ENCODE measurements at regions not wholly inside any gene's neighbourhood (a gene's known extent, or its start where the extent isn't known, plus 50 kb on each side); places are given as distances from the start of the nearest gene placed in this dataset.

DNA sequence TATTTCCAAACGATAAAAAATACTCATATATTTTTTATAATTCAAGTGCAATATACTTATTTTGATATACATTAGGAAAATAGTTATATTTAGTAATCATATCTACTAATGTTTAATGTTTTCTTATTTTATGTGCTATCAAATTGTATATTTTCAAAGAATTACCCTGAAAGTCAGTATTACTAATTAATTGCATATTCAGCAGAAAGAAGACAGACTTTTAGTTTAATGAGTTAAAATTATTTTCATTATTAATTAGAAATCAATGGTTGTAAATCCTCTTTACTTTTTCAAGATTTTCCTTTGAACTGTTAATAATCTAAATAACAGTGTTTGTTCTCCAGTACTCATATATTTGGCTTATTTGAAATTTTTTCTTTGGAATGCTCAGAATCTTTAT, 181.3 kb upstream of the NDST4 start:
- DNase-seq, result no peak
- no peaks in the 10 kb centered on the region for H3K79me1 ChIP-seq (ENCODE audit: insufficient read depth, low read depth, low read length, poor library complexity, severe bottlenecking)
- TF ChIP-seq, protein P1, sequence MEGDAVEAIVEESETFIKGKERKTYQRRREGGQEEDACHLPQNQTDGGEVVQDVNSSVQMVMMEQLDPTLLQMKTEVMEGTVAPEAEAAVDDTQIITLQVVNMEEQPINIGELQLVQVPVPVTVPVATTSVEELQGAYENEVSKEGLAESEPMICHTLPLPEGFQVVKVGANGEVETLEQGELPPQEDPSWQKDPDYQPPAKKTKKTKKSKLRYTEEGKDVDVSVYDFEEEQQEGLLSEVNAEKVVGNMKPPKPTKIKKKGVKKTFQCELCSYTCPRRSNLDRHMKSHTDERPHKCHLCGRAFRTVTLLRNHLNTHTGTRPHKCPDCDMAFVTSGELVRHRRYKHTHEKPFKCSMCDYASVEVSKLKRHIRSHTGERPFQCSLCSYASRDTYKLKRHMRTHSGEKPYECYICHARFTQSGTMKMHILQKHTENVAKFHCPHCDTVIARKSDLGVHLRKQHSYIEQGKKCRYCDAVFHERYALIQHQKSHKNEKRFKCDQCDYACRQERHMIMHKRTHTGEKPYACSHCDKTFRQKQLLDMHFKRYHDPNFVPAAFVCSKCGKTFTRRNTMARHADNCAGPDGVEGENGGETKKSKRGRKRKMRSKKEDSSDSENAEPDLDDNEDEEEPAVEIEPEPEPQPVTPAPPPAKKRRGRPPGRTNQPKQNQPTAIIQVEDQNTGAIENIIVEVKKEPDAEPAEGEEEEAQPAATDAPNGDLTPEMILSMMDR (conservative IDR thresholded peaks at IDR 0.05), result no peak
- no peak overlapping the region for H2AK5ac ChIP-seq (ENCODE audit: insufficient read length, low read length)
- no peak overlapping the region for H3T11ph ChIP-seq (ENCODE audit: low read length)
- no peaks in the 10 kb centered on the region for H3K79me2 ChIP-seq (ENCODE audit: insufficient read depth, low read length)
- H3K4me2 ChIP-seq (ENCODE audit: insufficient read depth, insufficient read length, low read length), result no peak overlapping the region
- H3K27ac Mint-ChIP-seq, result no peak overlapping the region
- no peak overlapping the region for H2BK5ac ChIP-seq (ENCODE audit: insufficient read length, low read length)
- H3K27me3 Mint-ChIP-seq (ENCODE audit: low read depth), result no peaks in the 10 kb centered on the region
- no peaks in the 10 kb centered on the region for H3K23me2 ChIP-seq (ENCODE audit: insufficient read length, low read depth, low read length, poor library complexity, severe bottlenecking)
- H4K8ac ChIP-seq (replicated peaks; ENCODE audit: insufficient read length, low read depth, low read length), result no peak overlapping the region
- WGBS (ENCODE audit: extremely low coverage, insufficient read length, low lambda C conversion rate), result no CpG with 5 or more reads among the region's 1 CpG
- no peak overlapping the region for H3K56ac ChIP-seq (ENCODE audit: insufficient read length, low read depth, low read length)
- no peaks in the 10 kb centered on the region for H3K4me1 ChIP-seq (ENCODE audit: insufficient read depth, low read length)
- no peak overlapping the region for H3K14ac ChIP-seq (ENCODE audit: insufficient read depth, low read length)
- H3K27me3 ChIP-seq (ENCODE audit: insufficient read depth, low read length), result no peaks in the 10 kb centered on the region
- no peaks in the 10 kb centered on the region for H3K9me3 Mint-ChIP-seq
- H3K9me3 ChIP-seq (ENCODE audit: control insufficient read depth, low read depth, low read length), result no peaks in the 10 kb centered on the region
- H2BK20ac ChIP-seq (ENCODE audit: low read depth, low read length, poor library complexity, severe bottlenecking), result no peak overlapping the region
- no peaks in the 10 kb centered on the region for H4K20me1 ChIP-seq (ENCODE audit: control insufficient read depth, insufficient read depth, insufficient read length)
- H3K23ac ChIP-seq (ENCODE audit: insufficient read length, low read depth, low read length), result no peak overlapping the region
- no peak overlapping the region for H4K91ac ChIP-seq (ENCODE audit: insufficient read length, low read depth, low read length)
- no peak overlapping the region for H2BK12ac ChIP-seq (ENCODE audit: insufficient read length, low read depth, low read length)
- H3K4ac ChIP-seq (ENCODE audit: low read depth, low read length), result no peak overlapping the region
- no peak overlapping the region for H2BK15ac ChIP-seq (ENCODE audit: low read depth, low read length)
- H3K27ac ChIP-seq (ENCODE audit: insufficient read length, low read depth, low read length), result no peak overlapping the region
- no peak overlapping the region for H4K5ac ChIP-seq (ENCODE audit: insufficient read length, low read depth, low read length)
- no peak overlapping the region for H3K4me3 Mint-ChIP-seq
- H3K9ac ChIP-seq (ENCODE audit: extremely low read depth, insufficient read length, low read length), result no peak overlapping the region
- H3K18ac ChIP-seq (ENCODE audit: insufficient read length, low read depth, low read length), result no peak overlapping the region
- no peaks in the 10 kb centered on the region for H3K36me3 Mint-ChIP-seq (ENCODE audit: insufficient read depth in 1 of 3, low read depth in 3 of 3)
- H2AFZ ChIP-seq (ENCODE audit: low read length), result no peak overlapping the region
- no peak overlapping the region for H2BK120ac ChIP-seq (ENCODE audit: low read depth, low read length, poor library complexity, severe bottlenecking)
- H3K4me1 Mint-ChIP-seq, result no peaks in the 10 kb centered on the region
